ENCODE measurements at regions not wholly inside any gene's neighbourhood (a gene's known extent, or its start where the extent isn't known, plus 50 kb on each side); places are given as distances from the start of the nearest gene placed in this dataset.

GRCh38 chr10:52635651-52636050 is 136.9 kb downstream of the MBL2 start:
- H3K4me3 ChIP-seq: no peak overlapping the region
- no peaks in the 10 kb centered on the region for H3K4me1 ChIP-seq
- no peaks in the 10 kb centered on the region for H3K36me3 ChIP-seq
- 81 to 96% (median 93%) methylated on average over 1 of the region's 1 CpG for WGBS, 5 donors
- no peak for TF ChIP-seq CTCF (IDR thresholded peaks at IDR 0.05 in 8 of 11, conservative IDR thresholded peaks at IDR 0.05 in 3 of 11)
- no peak for TF ChIP-seq POLR2A (IDR thresholded peaks at IDR 0.05)
- no peak for TF ChIP-seq POLR2AphosphoS5 (IDR thresholded peaks at IDR 0.05)
- DNase-seq: no peak
- no peaks in the 10 kb centered on the region for H3K27me3 ChIP-seq (replicated peaks in 1 of 7)
- peaks cover 0 to 9% (median 4%) of the 10 kb centered on the region in 8 donors for H3K9me3 ChIP-seq
- intact Hi-C loops (cut with DNase I; ENCODE audit: low total_unique reads): no loop called here
- no peak overlapping the region for H3K27ac ChIP-seq

- Histone ChIP-seq H3K4me3 (no peak overlapping the region), H3K4me1 (no peaks in the 10 kb centered on the region), H3K27ac (no peak overlapping the region), H3K27me3 (replicated peaks in 1 of 7) (no peaks in the 10 kb centered on the region), H3K9me3 (peaks cover 0 to 9% (median 4%) of the 10 kb centered on the region in 8 donors), H3K36me3 (no peaks in the 10 kb centered on the region)
- no peak for DNase-seq
- no peak for TF ChIP-seq CTCF (IDR thresholded peaks at IDR 0.05 in 8 of 11, conservative IDR thresholded peaks at IDR 0.05 in 3 of 11)
- TF ChIP-seq POLR2A (IDR thresholded peaks at IDR 0.05): no peak
- no peak for TF ChIP-seq POLR2AphosphoS5 (IDR thresholded peaks at IDR 0.05)
- intact Hi-C loops (cut with DNase I; ENCODE audit: low total_unique reads): no loop called here
Observed at GRCh38 chr10:52636874-52637273, 135.7 kb downstream of the MBL2 start.

GRCh38 chr10:52637592-52637991 is 135.0 kb downstream of the MBL2 start:
- DNase-seq: no peak
- WGBS, 5 donors: 61 to 83% (median 79%) methylated on average over 1 of the region's 1 CpG
- TF ChIP-seq POLR2A (IDR thresholded peaks at IDR 0.05): no peak
- TF ChIP-seq CTCF (IDR thresholded peaks at IDR 0.05 in 8 of 11, conservative IDR thresholded peaks at IDR 0.05 in 3 of 11): no peak
- TF ChIP-seq POLR2AphosphoS5 (IDR thresholded peaks at IDR 0.05): no peak

GRCh38 chr10:52639652-52640051 is 132.9 kb downstream of the MBL2 start:
- Histone ChIP-seq H3K9me3 (peaks cover 0 to 9% (median 4%) of the 10 kb centered on the region in 8 donors), H3K36me3 (no peaks in the 10 kb centered on the region), H3K4me3 (no peak overlapping the region), H3K27ac (no peak overlapping the region), H3K27me3 (replicated peaks in 1 of 7) (no peaks in the 10 kb centered on the region), H3K4me1 (no peaks in the 10 kb centered on the region)
- no peak for TF ChIP-seq POLR2AphosphoS5 (IDR thresholded peaks at IDR 0.05)
- TF ChIP-seq CTCF (IDR thresholded peaks at IDR 0.05 in 8 of 11, conservative IDR thresholded peaks at IDR 0.05 in 3 of 11): no peak
- no peak for TF ChIP-seq POLR2A (IDR thresholded peaks at IDR 0.05)
- 0 to 38% (median 0%) methylated on average over 1 of the region's 1 CpG for WGBS, 5 donors
- intact Hi-C loops (cut with DNase I; ENCODE audit: low total_unique reads): no loop called here
- no peak for DNase-seq

More at GRCh38 chr10:52637592-52637991, 135.0 kb downstream of the MBL2 start:
- Histone ChIP-seq H3K27ac (no peak overlapping the region), H3K36me3 (no peaks in the 10 kb centered on the region), H3K27me3 (replicated peaks in 1 of 7) (no peaks in the 10 kb centered on the region), H3K4me3 (no peak overlapping the region), H3K4me1 (no peaks in the 10 kb centered on the region), H3K9me3 (peaks cover 0 to 9% (median 4%) of the 10 kb centered on the region in 8 donors)
- intact Hi-C loops (cut with DNase I; ENCODE audit: low total_unique reads): no loop called here
